GM21360 (cell line): ENCODE measurements at regions not wholly inside any gene's neighbourhood (a gene's known extent, or its start where the extent isn't known, plus 50 kb on each side); places are given as distances from the start of the nearest gene placed in this dataset.
"Not testable (repeated sequence)": the region's sequence is repeated elsewhere in the genome, so short reads cannot be mapped to it uniquely, and the experiment has no call there.

Source experiments
- ATAC-seq: cut with Tn5 transposase; IDR thresholded peaks from one replicate; pipeline ENCODE4 v1.9.1; 2021; ENCODE audit warnings: mild to moderate bottlenecking, moderate library complexity; ENCODE audit not compliant: unreplicated experiment

DNA sequence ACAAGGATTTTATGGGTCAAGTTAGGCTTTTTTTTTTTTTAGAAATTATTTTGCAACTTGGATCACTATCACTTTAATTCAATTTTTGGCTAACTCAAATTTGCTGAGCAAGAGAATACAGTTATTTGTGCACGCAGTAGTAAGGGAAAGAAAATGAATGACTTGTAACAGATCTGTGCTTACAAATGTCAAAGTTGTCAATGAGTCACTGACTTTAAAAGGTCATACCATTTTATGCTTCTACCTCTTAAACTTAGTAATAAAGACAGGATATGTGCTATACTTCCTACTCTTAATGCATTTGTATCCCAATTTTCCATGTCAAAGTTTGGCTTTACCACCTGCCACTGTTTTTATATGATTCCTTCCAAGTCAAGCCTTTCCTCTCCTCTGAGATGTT lies 131.1 kb upstream of the FBXO33 start:
- no peak for ATAC-seq

DNA sequence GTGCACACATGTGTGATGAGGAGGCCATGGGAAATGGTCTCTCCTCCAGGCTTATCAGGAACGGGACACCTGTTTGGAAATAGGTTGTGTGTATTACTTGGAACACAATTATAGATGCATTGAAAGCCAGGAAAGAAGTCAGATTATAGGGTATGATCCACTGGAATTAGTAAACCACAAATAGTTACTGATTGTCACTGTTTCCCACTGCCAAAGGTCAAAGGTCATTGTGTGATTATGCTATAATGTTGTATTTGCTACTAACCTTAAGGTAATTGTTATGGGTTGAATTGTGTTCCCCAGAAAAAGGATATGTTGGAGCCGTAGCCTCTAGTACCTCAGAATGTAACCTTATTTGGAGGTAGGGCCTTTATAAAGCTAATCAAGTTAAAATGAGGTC lies 129.9 kb upstream of the FBXO33 start:
- no peak for ATAC-seq

DNA sequence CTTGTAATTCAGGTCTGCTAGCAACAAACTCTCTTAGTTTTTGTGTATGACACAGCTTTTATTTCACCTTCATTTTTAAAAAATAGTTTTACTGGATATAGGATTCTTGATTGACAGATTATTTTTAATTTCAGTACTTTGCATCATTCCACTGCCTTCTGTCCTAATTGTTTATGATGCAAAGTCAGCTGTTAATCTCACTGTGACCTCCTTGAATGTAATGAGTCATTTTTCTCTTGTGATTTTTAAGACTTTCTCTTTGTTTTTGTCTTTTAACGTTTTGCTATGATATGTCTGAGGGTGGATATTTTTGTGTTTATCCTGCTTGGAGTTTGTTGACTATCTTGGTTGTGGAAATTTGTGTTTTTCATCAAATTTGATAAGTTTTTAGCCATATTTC lies 126.3 kb upstream of the FBXO33 start:
- ATAC-seq = no peak

DNA sequence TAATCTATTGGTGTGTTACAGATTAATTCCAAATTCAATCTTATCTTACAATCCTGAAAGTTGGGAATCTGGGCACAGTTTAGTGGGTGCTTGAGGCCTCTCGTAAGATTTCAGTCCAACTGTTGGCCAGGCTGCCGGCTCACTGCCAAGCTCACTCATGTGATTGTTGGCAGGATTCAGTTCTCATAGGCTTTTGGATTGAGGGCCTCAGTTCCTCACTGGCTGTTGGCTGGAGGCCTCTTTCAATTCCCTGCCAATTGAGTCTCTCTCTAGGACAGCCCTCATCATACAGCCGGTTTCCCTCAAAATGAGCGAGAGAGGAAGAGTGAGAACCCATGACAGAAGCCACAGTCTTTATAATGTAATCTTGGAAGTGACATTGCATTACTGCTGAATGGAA lies 123.5 kb upstream of the FBXO33 start:
- ATAC-seq = no peak

DNA sequence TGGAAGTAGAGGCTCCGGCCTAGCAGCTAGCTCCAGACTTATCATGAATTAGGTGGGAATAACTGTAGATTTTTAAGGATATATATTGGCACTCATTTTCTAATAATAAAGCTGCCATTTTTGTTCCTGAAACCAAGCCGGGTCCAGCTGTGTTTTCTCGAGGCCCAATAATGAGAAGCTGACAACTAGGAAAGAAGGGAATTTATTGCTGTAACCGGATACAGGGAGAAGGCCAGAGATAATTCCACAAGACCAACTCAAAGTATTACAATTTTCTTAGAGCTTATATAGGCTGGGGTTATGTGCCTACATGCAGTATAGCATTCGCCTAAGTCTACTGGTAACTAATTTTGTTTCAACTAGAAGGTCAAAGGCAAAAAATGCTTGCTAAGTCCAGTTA lies 122.3 kb upstream of the FBXO33 start:
- ATAC-seq = no peak

DNA sequence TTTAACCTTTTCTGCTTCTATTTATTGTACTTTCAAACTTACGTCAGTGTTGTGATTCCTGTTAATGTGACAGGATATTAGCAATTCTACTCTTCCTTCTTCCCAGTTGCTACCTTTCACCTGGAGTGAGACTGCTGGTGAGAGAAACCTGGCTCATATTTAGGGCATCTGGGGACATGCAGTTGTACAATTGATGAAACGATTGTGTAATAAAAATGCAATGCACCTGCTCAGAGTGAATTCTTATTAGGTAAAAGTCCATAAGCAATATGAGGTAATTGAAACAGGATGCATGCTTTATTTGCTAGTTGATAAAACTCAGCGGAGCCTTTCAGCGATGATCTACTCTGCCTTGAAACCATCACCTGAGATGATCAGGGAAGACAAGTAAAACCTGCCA lies 116.1 kb upstream of the FBXO33 start:
- no peak for ATAC-seq

DNA sequence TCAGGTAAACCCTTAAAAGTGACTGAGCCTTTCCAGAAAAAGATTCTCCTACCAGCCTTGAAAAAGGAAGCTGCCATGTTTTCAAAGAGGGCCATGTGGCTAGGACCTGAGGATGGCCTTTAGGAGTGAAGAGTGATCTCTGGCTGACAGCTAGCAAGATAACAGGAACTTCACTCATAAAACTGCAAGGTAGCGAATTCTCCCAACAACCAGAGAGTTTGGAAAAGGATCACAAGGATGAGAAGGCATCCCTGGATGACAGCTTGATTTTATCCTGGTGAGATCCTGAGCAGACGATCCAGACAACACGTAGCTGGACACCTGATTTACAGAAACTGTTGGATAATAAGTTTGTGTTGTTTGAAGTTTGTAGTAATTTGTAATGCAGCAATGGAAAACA lies 115.6 kb upstream of the FBXO33 start:
- ATAC-seq = no peak

DNA sequence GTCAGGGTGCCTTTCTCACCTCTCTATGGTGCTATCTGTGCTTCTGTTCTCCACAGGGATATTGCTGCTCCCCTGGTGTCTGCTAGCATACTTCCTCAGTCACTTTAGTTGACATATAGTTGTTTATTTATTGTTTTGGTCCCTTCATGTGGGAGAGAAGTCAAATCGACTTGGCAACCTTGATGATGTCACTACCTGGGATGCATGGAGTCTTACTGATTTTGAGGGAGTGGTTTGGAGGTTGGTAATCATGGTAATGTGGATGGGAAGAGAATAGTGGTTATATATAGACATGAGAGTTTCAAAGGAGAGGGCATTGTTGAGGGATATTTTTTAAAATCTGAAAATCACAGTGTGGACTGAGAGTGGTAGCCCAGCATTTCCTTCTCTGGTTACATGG lies 73.6 kb upstream of the FBXO33 start:
- ATAC-seq = no peak

DNA sequence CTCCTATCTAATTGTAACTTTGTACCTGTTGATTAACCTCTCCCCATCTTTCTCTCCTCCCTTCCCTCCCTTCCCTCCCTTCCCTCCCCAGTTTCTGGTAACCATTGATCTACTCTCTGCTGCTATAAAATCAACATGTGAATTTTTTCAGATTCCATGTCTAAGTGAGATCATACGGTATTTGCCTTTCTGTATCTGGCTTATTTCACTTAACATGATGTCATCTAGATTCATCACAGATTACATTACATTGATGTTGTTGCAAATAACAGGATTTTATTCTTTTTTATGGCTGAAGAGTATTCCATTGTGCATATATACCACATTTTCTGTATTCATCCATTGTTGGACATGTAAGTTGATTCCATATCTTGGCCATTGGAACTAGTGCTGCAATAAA lies 68.0 kb upstream of the FBXO33 start:
- no peak for ATAC-seq

DNA sequence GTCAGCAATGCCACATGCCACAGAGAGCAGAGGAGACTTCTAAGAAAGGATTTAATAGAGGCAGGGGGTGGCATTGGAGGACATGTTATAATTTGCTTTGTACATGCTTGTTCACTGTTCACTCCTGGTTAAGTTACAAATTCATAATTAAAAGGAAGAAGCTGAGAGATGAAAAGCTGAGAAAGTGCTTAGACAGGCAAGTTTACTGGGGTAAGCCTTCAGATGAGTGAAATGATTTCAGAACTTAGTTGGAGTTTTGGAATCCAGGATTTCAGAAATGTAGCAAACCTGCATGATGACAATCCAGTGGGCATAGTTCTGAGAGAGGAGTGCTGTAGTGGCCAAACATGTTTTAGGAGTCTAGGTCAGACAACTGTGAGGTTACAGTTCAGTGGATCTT lies 67.3 kb upstream of the FBXO33 start:
- no peak for ATAC-seq

DNA sequence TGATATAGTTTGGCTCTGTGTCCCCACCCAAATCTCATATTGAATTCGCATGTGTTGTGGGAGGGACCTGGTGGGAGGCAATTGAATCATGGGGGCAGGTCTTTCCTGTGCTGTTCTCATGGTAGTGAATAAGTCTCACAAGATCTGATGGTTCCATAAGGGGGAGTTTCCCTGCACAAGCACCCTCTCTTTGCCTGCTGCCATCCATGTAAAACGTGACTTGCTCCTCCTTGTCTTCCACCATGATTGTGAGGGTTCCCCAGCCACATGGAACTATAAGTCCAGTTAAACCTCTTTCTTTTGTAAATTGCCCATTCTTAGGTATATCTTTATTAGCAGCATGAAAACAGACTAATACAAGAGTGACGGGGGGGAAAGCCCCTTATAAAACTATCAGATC lies 65.4 kb upstream of the FBXO33 start:
- not testable (repeated sequence) for ATAC-seq

DNA sequence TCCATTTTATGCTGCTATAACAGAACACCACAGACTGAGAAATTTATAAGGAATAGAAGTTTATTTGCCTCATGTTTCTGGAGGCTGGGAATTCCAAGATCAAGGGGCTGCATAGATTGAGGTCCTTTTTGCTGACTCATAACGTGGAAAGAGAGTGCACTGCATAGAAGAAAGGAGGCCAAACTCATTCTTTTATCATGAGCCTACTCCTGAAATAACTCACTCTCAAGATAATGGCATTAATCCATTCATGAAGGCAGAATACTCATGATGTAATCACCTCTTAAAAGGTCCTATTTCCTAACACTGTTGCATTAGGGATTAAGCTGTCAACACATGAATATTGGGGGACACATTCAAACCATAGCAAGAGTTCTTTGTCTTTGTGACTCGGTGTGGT lies 60.0 kb upstream of the FBXO33 start:
- ATAC-seq = no peak

DNA sequence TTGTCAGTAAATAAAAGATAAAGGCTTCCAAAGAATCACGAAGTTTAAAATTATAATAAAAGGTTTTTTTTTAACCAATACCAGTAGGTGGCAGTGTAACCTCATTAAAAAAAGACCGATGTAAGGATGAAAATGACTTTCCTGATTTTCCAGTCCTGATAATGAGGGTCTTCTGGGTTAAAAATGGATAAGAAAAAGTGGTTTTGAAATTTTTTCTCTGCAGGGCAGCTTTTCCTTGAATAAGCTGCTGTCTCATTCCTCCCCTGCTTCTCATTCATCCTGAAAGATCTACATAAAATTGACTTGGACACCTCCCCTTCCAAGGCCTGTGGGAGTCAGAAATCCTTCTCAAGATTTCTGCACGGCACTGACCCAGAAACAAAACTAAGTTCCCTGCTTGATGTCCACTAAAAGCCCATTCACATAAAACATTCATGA lies 58.9 kb upstream of the FBXO33 start:
- ATAC-seq = no peak

DNA sequence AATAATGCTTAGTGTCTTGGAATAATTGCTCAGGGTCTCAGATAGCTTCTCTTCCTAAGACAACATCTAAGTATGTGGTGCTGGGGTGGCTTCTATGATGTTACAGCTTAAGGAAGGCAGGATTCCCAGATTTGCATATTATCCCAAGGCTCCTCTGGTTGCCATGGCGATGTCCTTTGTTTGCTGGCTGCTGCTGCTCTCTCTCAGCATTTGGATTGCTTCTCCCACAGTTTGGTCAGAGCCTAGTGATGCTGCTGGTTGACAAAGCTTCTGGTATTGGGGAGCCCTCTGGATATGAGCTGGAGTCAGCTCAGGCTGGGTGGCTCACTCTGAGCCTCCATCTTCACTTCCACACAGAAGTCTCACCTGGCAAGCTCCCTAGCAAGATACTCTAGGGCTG lies 56.4 kb upstream of the FBXO33 start:
- no peak for ATAC-seq

DNA sequence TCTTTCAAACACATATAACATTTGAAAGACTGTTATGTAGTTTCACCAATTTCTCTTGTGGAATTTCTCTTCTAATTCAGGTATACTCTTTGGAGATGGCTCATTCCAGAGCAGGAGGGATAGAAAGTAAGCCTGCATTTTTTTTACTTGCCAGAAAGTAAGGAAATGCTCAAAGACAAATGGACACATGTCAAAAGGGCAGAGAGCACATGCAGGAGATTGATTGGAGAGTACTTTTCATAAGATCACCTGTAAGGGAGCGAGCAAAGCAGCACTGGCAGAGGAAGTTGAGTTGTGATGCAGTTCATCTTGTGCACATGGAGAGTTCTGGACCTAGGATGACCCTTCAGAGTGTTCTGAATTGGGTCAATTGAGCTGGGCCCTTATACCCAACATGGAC lies 51.4 kb upstream of the FBXO33 start:
- ATAC-seq = no peak
